ENCODE measurements at regions not wholly inside any gene's neighbourhood (a gene's known extent, or its start where the extent isn't known, plus 50 kb on each side); places are given as distances from the start of the nearest gene placed in this dataset.

DNA sequence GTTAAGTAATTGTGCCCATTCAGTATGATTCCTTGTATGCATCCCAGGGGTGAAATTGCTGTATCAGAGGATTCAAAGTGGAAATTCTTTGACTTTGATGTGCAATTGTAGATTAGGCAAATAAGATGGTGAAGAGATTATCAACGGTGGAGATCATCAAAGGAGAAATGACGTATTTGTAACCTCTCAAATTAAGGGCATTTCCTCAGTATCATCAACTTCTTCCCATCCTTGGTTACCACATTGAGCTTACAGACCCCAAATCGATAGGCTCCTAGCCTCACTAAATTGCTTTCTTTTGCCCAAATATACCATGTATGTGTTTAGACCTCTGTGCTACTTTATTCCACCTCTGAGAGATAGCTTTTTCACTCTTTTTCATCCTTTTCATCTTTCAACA lies 213.1 kb upstream of the ZFP64 start:
- TF ChIP-seq, protein P1, sequence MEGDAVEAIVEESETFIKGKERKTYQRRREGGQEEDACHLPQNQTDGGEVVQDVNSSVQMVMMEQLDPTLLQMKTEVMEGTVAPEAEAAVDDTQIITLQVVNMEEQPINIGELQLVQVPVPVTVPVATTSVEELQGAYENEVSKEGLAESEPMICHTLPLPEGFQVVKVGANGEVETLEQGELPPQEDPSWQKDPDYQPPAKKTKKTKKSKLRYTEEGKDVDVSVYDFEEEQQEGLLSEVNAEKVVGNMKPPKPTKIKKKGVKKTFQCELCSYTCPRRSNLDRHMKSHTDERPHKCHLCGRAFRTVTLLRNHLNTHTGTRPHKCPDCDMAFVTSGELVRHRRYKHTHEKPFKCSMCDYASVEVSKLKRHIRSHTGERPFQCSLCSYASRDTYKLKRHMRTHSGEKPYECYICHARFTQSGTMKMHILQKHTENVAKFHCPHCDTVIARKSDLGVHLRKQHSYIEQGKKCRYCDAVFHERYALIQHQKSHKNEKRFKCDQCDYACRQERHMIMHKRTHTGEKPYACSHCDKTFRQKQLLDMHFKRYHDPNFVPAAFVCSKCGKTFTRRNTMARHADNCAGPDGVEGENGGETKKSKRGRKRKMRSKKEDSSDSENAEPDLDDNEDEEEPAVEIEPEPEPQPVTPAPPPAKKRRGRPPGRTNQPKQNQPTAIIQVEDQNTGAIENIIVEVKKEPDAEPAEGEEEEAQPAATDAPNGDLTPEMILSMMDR (IDR thresholded peaks at IDR 0.05 in 2 of 3, conservative IDR thresholded peaks at IDR 0.05 in 1 of 3; ENCODE audit: borderline replicate concordance in 1 of 3, insufficient read depth in 1 of 3, low read depth in 2 of 3, low read length in 2 of 3), result no peak
- no peak for TF ChIP-seq POLR2A (IDR thresholded peaks at IDR 0.05; ENCODE audit: borderline replicate concordance, extremely low read depth, insufficient read depth, insufficient read length)
- no peak for TF ChIP-seq JUND (IDR thresholded peaks at IDR 0.05)
- TF ChIP-seq, protein P2, sequence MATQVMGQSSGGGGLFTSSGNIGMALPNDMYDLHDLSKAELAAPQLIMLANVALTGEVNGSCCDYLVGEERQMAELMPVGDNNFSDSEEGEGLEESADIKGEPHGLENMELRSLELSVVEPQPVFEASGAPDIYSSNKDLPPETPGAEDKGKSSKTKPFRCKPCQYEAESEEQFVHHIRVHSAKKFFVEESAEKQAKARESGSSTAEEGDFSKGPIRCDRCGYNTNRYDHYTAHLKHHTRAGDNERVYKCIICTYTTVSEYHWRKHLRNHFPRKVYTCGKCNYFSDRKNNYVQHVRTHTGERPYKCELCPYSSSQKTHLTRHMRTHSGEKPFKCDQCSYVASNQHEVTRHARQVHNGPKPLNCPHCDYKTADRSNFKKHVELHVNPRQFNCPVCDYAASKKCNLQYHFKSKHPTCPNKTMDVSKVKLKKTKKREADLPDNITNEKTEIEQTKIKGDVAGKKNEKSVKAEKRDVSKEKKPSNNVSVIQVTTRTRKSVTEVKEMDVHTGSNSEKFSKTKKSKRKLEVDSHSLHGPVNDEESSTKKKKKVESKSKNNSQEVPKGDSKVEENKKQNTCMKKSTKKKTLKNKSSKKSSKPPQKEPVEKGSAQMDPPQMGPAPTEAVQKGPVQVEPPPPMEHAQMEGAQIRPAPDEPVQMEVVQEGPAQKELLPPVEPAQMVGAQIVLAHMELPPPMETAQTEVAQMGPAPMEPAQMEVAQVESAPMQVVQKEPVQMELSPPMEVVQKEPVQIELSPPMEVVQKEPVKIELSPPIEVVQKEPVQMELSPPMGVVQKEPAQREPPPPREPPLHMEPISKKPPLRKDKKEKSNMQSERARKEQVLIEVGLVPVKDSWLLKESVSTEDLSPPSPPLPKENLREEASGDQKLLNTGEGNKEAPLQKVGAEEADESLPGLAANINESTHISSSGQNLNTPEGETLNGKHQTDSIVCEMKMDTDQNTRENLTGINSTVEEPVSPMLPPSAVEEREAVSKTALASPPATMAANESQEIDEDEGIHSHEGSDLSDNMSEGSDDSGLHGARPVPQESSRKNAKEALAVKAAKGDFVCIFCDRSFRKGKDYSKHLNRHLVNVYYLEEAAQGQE (IDR thresholded peaks at IDR 0.05; ENCODE audit: low read depth), result no peak
- TF ChIP-seq POLR2AphosphoS5 (IDR thresholded peaks at IDR 0.05; ENCODE audit: low read depth, low read length), result no peak
- no peak for TF ChIP-seq EZH2 (IDR thresholded peaks at IDR 0.05)
- TF ChIP-seq, protein P3, sequence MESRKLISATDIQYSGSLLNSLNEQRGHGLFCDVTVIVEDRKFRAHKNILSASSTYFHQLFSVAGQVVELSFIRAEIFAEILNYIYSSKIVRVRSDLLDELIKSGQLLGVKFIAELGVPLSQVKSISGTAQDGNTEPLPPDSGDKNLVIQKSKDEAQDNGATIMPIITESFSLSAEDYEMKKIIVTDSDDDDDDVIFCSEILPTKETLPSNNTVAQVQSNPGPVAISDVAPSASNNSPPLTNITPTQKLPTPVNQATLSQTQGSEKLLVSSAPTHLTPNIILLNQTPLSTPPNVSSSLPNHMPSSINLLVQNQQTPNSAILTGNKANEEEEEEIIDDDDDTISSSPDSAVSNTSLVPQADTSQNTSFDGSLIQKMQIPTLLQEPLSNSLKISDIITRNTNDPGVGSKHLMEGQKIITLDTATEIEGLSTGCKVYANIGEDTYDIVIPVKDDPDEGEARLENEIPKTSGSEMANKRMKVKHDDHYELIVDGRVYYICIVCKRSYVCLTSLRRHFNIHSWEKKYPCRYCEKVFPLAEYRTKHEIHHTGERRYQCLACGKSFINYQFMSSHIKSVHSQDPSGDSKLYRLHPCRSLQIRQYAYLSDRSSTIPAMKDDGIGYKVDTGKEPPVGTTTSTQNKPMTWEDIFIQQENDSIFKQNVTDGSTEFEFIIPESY (IDR thresholded peaks at IDR 0.05; ENCODE audit: extremely low read depth, insufficient replicate concordance, low read length), result no peak
- TF ChIP-seq, protein P4, sequence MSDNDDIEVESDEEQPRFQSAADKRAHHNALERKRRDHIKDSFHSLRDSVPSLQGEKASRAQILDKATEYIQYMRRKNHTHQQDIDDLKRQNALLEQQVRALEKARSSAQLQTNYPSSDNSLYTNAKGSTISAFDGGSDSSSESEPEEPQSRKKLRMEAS (IDR thresholded peaks at IDR 0.05), result no peak

Data from HCT116 (cell line).